ENCODE measurements at regions not wholly inside any gene's neighbourhood (a gene's known extent, or its start where the extent isn't known, plus 50 kb on each side); places are given as distances from the start of the nearest gene placed in this dataset.

DNA sequence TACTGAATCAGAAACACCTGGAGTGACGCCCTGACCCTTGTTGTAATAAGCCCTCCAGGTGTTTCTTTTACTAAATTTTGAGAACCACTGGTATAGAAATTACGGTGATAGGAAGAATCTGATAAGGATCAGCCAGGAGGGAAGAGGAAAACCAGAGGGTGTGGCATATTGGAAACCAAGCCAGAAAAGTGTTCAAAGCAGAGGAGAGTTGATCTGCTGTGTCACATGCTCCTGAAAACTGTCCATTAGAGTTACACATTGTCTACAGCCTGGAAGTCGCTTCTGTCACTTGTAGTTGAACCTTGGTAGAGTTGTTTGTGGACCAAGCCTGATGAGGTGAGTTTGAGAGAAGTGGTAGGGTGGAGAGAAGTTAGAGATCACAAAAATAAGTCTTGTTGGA lies 497.4 kb downstream of the ENC1 start:
- TF ChIP-seq, protein P1, sequence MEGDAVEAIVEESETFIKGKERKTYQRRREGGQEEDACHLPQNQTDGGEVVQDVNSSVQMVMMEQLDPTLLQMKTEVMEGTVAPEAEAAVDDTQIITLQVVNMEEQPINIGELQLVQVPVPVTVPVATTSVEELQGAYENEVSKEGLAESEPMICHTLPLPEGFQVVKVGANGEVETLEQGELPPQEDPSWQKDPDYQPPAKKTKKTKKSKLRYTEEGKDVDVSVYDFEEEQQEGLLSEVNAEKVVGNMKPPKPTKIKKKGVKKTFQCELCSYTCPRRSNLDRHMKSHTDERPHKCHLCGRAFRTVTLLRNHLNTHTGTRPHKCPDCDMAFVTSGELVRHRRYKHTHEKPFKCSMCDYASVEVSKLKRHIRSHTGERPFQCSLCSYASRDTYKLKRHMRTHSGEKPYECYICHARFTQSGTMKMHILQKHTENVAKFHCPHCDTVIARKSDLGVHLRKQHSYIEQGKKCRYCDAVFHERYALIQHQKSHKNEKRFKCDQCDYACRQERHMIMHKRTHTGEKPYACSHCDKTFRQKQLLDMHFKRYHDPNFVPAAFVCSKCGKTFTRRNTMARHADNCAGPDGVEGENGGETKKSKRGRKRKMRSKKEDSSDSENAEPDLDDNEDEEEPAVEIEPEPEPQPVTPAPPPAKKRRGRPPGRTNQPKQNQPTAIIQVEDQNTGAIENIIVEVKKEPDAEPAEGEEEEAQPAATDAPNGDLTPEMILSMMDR (IDR thresholded peaks at IDR 0.05; ENCODE audit: borderline replicate concordance, extremely low read depth, low read length, poor library complexity, severe bottlenecking) = no peak
- TF ChIP-seq EZH2 (IDR thresholded peaks at IDR 0.05; ENCODE audit: borderline replicate concordance, low read depth, low read length, severe bottlenecking) = no peak
